GM23338 (cell line): ENCODE measurements at regions not wholly inside any gene's neighbourhood (a gene's known extent, or its start where the extent isn't known, plus 50 kb on each side); places are given as distances from the start of the nearest gene placed in this dataset.

ENCODE experiments used
- ATAC-seq: fragments of 200-7000 bp; cut with Tn5 transposase; 3 replicates; pipeline ENCODE4 v1.9.1; 2020
- DNase-seq: peaks from one replicate; pipeline ENCODE4 v3.0.0-alpha.2; 2015; ENCODE audit warnings: low spot score
- H2AFZ ChIP-seq: fragments of 200-600 bp; sonication (generic); 2 replicates; pipeline ENCODE4 v1.8.0; 2016; ENCODE audit warnings: antibody characterized with exemption, mild to moderate bottlenecking, moderate library complexity
- H3F3A ChIP-seq: fragments of 200-600 bp; sonication (generic); replicated peaks from 2 replicates; pipeline ENCODE4 v1.8.0; 2017; ENCODE audit warnings: antibody characterized with exemption, mixed run types, low read depth
- H3K27ac ChIP-seq: fragments of 200-600 bp; sonication (generic); 2 replicates; pipeline ENCODE4 v1.6.1; 2016; ENCODE audit warnings: low read depth
- H3K27me3 ChIP-seq: fragments of 200-600 bp; sonication (generic); 2 replicates; pipeline ENCODE4 v1.8.0; 2016; ENCODE audit warnings: mild to moderate bottlenecking, mixed run types, moderate library complexity; ENCODE audit not compliant: insufficient read depth
- H3K36me3 ChIP-seq: fragments of 200-600 bp; sonication (generic); 2 replicates; pipeline ENCODE4 v1.8.0; 2016; ENCODE audit warnings: mild to moderate bottlenecking; ENCODE audit not compliant: insufficient read depth
- H3K4me1 ChIP-seq: fragments of 200-600 bp; sonication (generic); 2 replicates; pipeline ENCODE4 v1.8.0; 2016; ENCODE audit warnings: mild to moderate bottlenecking, moderate library complexity; ENCODE audit not compliant: insufficient read depth
- H3K4me2 ChIP-seq: fragments of 200-600 bp; sonication (generic); 2 replicates; pipeline ENCODE4 v1.7.1; 2017; ENCODE audit warnings: mixed run types
- H3K4me3 ChIP-seq: fragments of 200-600 bp; sonication (generic); 2 replicates; pipeline ENCODE4 v1.6.1; 2016; ENCODE audit warnings: mixed run types
- H3K79me2 ChIP-seq: fragments of 200-600 bp; sonication (generic); replicated peaks from 2 replicates; pipeline ENCODE4 v1.8.0; 2017; ENCODE audit warnings: mild to moderate bottlenecking; ENCODE audit not compliant: insufficient read depth
- H3K9me2 ChIP-seq: fragments of 200-600 bp; sonication (generic); 2 replicates; pipeline ENCODE4 v1.8.0; 2017; ENCODE audit not compliant: insufficient read depth
- H4K20me1 ChIP-seq: fragments of 200-600 bp; sonication (generic); replicated peaks from 2 replicates; pipeline ENCODE4 v1.8.0; 2017; ENCODE audit warnings: mild to moderate bottlenecking; ENCODE audit not compliant: insufficient read depth
- H3K27ac Mint-ChIP-seq: 2 replicates; pipeline ENCODE4 v1.8.0; 2020; ENCODE audit warnings: inconsistent platforms, mild to moderate bottlenecking, moderate library complexity, mixed read lengths
- H3K27me3 Mint-ChIP-seq: 3 replicates; pipeline ENCODE4 v1.8.0; 2022; ENCODE audit warnings: low read depth, mild to moderate bottlenecking, moderate library complexity, mixed read lengths, inconsistent platforms; ENCODE audit not compliant: insufficient read depth, poor library complexity
- H3K36me3 Mint-ChIP-seq: 3 replicates; pipeline ENCODE4 v1.8.0; 2021; ENCODE audit warnings: low read depth, mild to moderate bottlenecking, inconsistent platforms, moderate library complexity, mixed read lengths
- H3K4me1 Mint-ChIP-seq: 3 replicates; pipeline ENCODE4 v1.8.0; 2020; ENCODE audit warnings: mild to moderate bottlenecking, inconsistent platforms, mixed read lengths
- H3K4me3 Mint-ChIP-seq: 3 replicates; pipeline ENCODE4 v1.8.0; 2021; ENCODE audit warnings: moderate library complexity, mild to moderate bottlenecking, inconsistent platforms, mixed read lengths
- H3K9me3 Mint-ChIP-seq: 3 replicates; pipeline ENCODE4 v1.8.0; 2020; ENCODE audit warnings: moderate library complexity, mild to moderate bottlenecking, inconsistent platforms, mixed read lengths
- CREB1 ChIP-seq: fragments of 250-450 bp; sonication (Bioruptor Pico); IDR thresholded peaks from 2 replicates; pipeline ENCODE4 v1.5.0; 2020; ENCODE audit warnings: low read depth, mild to moderate bottlenecking, moderate library complexity
- CTCF ChIP-seq, 2 experiments: fragments of 200-600 bp in 1 of 2; sonication (generic) in 1 of 2; conservative IDR thresholded peaks; 2 replicates each; pipeline versions ENCODE4 v1.5.1 to v1.6.1; 2016 to 2017; ENCODE audit warnings: antibody characterized with exemption in 2 of 2, low read depth in 2 of 2, mild to moderate bottlenecking in 2 of 2, moderate library complexity in 1 of 2
- ETS1 ChIP-seq: IDR thresholded peaks from 2 replicates; pipeline ENCODE4 v1.6.1; 2016; ENCODE audit warnings: antibody characterized with exemption
- EZH2 ChIP-seq: fragments of 200-600 bp; sonication (generic); IDR thresholded peaks from one replicate; pipeline ENCODE4 v1.8.0; 2017; ENCODE audit warnings: antibody characterized with exemption, mild to moderate bottlenecking, low read depth; ENCODE audit not compliant: unreplicated experiment
- EZH2phosphoT487 ChIP-seq: fragments of 200-600 bp; sonication (generic); IDR thresholded peaks from one replicate; pipeline ENCODE4 v1.8.1; 2018; ENCODE audit warnings: antibody characterized with exemption; ENCODE audit not compliant: unreplicated experiment
- JUNB ChIP-seq: IDR thresholded peaks from one replicate; pipeline ENCODE4 v1.6.1; 2016; ENCODE audit warnings: antibody characterized with exemption; ENCODE audit not compliant: unreplicated experiment
- NANOG ChIP-seq: IDR thresholded peaks from 2 replicates; pipeline ENCODE4 v1.6.1; 2016; ENCODE audit warnings: antibody characterized with exemption, borderline replicate concordance
- POLR2AphosphoS5 ChIP-seq: IDR thresholded peaks from 2 replicates; pipeline ENCODE4 v1.6.1; 2016; ENCODE audit warnings: antibody characterized with exemption, low read depth
- REST ChIP-seq: IDR thresholded peaks from one replicate; pipeline ENCODE4 v1.6.1; 2018; ENCODE audit warnings: antibody characterized with exemption; ENCODE audit not compliant: unreplicated experiment
- STAT1 ChIP-seq: IDR thresholded peaks from one replicate; pipeline ENCODE4 v1.6.1; 2016; ENCODE audit warnings: antibody characterized with exemption; ENCODE audit not compliant: unreplicated experiment
- ZNF114 ChIP-seq: fragments of 250-450 bp; sonication (Bioruptor Pico); IDR thresholded peaks from 2 replicates; pipeline ENCODE4 v1.5.0; 2020; ENCODE audit warnings: mild to moderate bottlenecking, moderate library complexity
- ZNF331 ChIP-seq: fragments of 250-450 bp; sonication (Bioruptor Pico); IDR thresholded peaks from 2 replicates; pipeline ENCODE4 v1.5.0; 2020; ENCODE audit warnings: low read depth, mild to moderate bottlenecking, moderate library complexity
- ZNF462 ChIP-seq: fragments of 250-450 bp; sonication (Bioruptor Pico); IDR thresholded peaks from 2 replicates; pipeline ENCODE4 v1.5.0; 2020; ENCODE audit warnings: mild to moderate bottlenecking, moderate library complexity

- Mint-ChIP-seq H3K36me3 (peaks cover 14% of the 10 kb centered on the region), H3K9me3 (peaks cover 22% of the 10 kb centered on the region), H3K4me3 (no peak overlapping the region), H3K27me3 (peaks cover 2% of the 10 kb centered on the region), H3K4me1 (peaks cover 5% of the 10 kb centered on the region), H3K27ac (no peak overlapping the region)
- no peaks in the 10 kb centered on the region for H3K9me2 ChIP-seq
- H3K4me2 ChIP-seq, result no peak overlapping the region
- H3F3A ChIP-seq, result no peaks in the 10 kb centered on the region
- H3K27me3 ChIP-seq, result no peaks in the 10 kb centered on the region
- no peak overlapping the region for H2AFZ ChIP-seq
- no peak overlapping the region for H3K27ac ChIP-seq
- no peak overlapping the region for H3K4me3 ChIP-seq
- H3K79me2 ChIP-seq, result no peaks in the 10 kb centered on the region
- DNase-seq, result no peak
- H4K20me1 ChIP-seq, result no peaks in the 10 kb centered on the region
- no peak for ATAC-seq
- TF ChIP-seq ZNF331 (no peak), ETS1 (no peak), POLR2AphosphoS5 (no peak), ZNF462 (CRISPR knock-in tag) (no peak), CTCF (conservative IDR thresholded peaks at IDR 0.05; ENCODE audit: low read depth in 2 of 2) (no peak), ZNF114 (CRISPR knock-in tag) (no peak), CREB1 (no peak), EZH2phosphoT487 (no peak), STAT1 (no peak), JUNB (no peak), REST (no peak), NANOG (no peak), EZH2 (no peak)
- H3K4me1 ChIP-seq, result no peaks in the 10 kb centered on the region
- peaks cover 13% of the 10 kb centered on the region for H3K36me3 ChIP-seq
Observed at GRCh38 chr2:39567507-39567906, 98.2 kb upstream of the TMEM178A start.
